Esophagus squamous epithelium (tissue), 4 donors: ENCODE measurements at regions not wholly inside any gene's neighbourhood (a gene's known extent, or its start where the extent isn't known, plus 50 kb on each side); places are given as distances from the start of the nearest gene placed in this dataset.

Experiments
- CTCF ChIP-seq, 6 experiments: fragments of 450-650 bp in 4 of 6; fragments of 200-600 bp in 2 of 6; sonication (generic) in 2 of 6; IDR thresholded peaks; one replicate each; pipeline ENCODE4 v1.5.1; 2016 to 2019; ENCODE audit warnings: antibody characterized with exemption in 6 of 6, mild to moderate bottlenecking in 4 of 6, moderate library complexity in 4 of 6
- POLR2A ChIP-seq, 4 donors: fragments of 450-650 bp; IDR thresholded peaks; one replicate each; pipeline ENCODE4 v1.6.1; 2017; ENCODE audit warnings: antibody characterized with exemption in 4 of 4, mild to moderate bottlenecking in 4 of 4, moderate library complexity in 3 of 4

DNA sequence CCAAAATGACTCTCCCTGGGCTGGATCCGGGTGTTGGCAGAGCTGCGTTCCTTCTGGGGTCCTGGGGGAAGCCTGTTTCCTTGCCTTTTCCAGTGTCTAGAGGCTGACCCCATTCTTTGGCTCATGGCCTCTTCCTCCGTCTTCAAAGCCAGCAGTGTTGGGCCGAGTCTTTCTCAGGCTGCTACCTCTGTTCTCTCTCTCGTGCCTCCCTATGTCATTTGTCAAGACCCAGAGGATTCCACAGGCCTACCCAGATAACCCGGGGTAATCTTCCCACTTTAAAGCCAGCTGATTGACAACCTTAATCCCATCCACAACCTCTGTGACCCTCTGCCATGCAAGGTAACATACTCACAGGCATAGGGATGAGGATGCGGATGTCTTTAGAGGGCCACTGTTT lies 55.0 kb upstream of the KCNMB1 start:
- TF ChIP-seq CTCF (IDR thresholded peaks at IDR 0.05) (no peak), POLR2A (IDR thresholded peaks at IDR 0.05) (no peak)
